Keratinocyte (primary cell): ENCODE measurements at regions not wholly inside any gene's neighbourhood (a gene's known extent, or its start where the extent isn't known, plus 50 kb on each side); places are given as distances from the start of the nearest gene placed in this dataset.

Experiments
- DNase-seq: peaks from one replicate; pipeline ENCODE4 v3.0.0-alpha.2; 2011; ENCODE audit warnings: low read depth, missing footprints, low spot score
- FAIRE-seq: peaks from 2 replicates; lab custom pipeline; 2011; peaks lifted over from hg19 to GRCh38; lab: Jason Lieb, UNC
- H2AFZ ChIP-seq: 2 replicates; pipeline ENCODE4 v1.6.0; 2012; ENCODE audit warnings: low read length, control low read depth, inconsistent platforms; ENCODE audit not compliant: control insufficient read depth
- H3K27ac ChIP-seq: 2 replicates; pipeline ENCODE4 v1.5.1; 2011; ENCODE audit warnings: low read length; ENCODE audit not compliant: control insufficient read depth, insufficient read depth
- H3K27me3 ChIP-seq: 3 replicates; pipeline ENCODE4 v1.6.0; 2011; ENCODE audit warnings: low read length; ENCODE audit not compliant: control insufficient read depth, insufficient read depth; ENCODE audit errors: extremely low read depth
- H3K36me3 ChIP-seq, 2 experiments: 2 replicates in 1 of 2; 3 replicates in 1 of 2; pipeline ENCODE4 v1.5.1; 2011; ENCODE audit warnings: low read length in 2 of 2, mild to moderate bottlenecking in 1 of 2; ENCODE audit not compliant: control insufficient read depth in 2 of 2, insufficient read depth in 2 of 2; ENCODE audit errors: extremely low read depth in 1 of 2
- H3K4me1 ChIP-seq: 3 replicates; pipeline ENCODE4 v1.5.1; 2011; ENCODE audit warnings: low read length; ENCODE audit not compliant: control insufficient read depth, insufficient read depth; ENCODE audit errors: extremely low read depth
- H3K4me2 ChIP-seq: 3 replicates; pipeline ENCODE4 v1.6.0; 2011; ENCODE audit warnings: low read depth, low read length; ENCODE audit not compliant: control insufficient read depth, insufficient read depth; ENCODE audit errors: extremely low read depth
- H3K4me3 ChIP-seq, 3 experiments: fragments of 200-600 bp in 1 of 3; sonication (generic) in 1 of 3; 2 replicates in 2 of 3; 3 replicates in 1 of 3; pipeline ENCODE4 v1.5.1; 2011 to 2016; ENCODE audit warnings: low read length in 3 of 3, mild to moderate bottlenecking in 3 of 3, control low read depth in 2 of 3, inconsistent platforms in 1 of 3, low read depth in 1 of 3, mixed read lengths in 1 of 3, mixed run types in 1 of 3, moderate library complexity in 1 of 3; ENCODE audit not compliant: control insufficient read depth in 2 of 3, insufficient read depth in 2 of 3; ENCODE audit errors: extremely low read depth in 1 of 3
- H3K79me2 ChIP-seq: 2 replicates; pipeline ENCODE4 v1.6.0; 2012; ENCODE audit warnings: low read length; ENCODE audit not compliant: control insufficient read depth, insufficient read depth
- H3K9ac ChIP-seq: 3 replicates; pipeline ENCODE4 v1.6.0; 2011; ENCODE audit warnings: low read length; ENCODE audit not compliant: control insufficient read depth, insufficient read depth; ENCODE audit errors: extremely low read depth
- H3K9me1 ChIP-seq: 3 replicates; pipeline ENCODE4 v1.6.0; 2011; ENCODE audit warnings: low read length; ENCODE audit not compliant: control insufficient read depth, insufficient read depth; ENCODE audit errors: extremely low read depth
- H3K9me3 ChIP-seq: 2 replicates; pipeline ENCODE4 v1.5.1; 2012; ENCODE audit warnings: low read depth, low read length; ENCODE audit not compliant: control insufficient read depth
- H4K20me1 ChIP-seq: 3 replicates; pipeline ENCODE4 v1.6.0; 2011; ENCODE audit warnings: low read length; ENCODE audit not compliant: control insufficient read depth, insufficient read depth; ENCODE audit errors: extremely low read depth
- CTCF ChIP-seq, 3 experiments: IDR thresholded peaks in 1 of 3; conservative IDR thresholded peaks in 1 of 3; optimal IDR thresholded peaks in 1 of 3; 2 replicates in 2 of 3; 3 replicates in 1 of 3; pipeline versions ENCODE3 to v1.5.1; 2011; ENCODE audit warnings: low read length in 3 of 3, mild to moderate bottlenecking in 3 of 3, moderate library complexity in 2 of 3, control low read depth in 1 of 3, inconsistent platforms in 1 of 3; ENCODE audit not compliant: insufficient read depth in 2 of 3; ENCODE audit errors: extremely low read depth in 1 of 3
- EZH2 ChIP-seq: IDR thresholded peaks from one replicate; pipeline ENCODE4 v1.6.1; 2012; ENCODE audit warnings: inconsistent platforms, mild to moderate bottlenecking, low read length, moderate library complexity
- dilution Hi-C: fragments of 300-500 bp; cut with MboI; formaldehyde crosslinking; loops from one replicate; pipeline ENCODE4 v1.7.0; 2020; ENCODE audit warnings: low sequenced_read_pairs; ENCODE audit not compliant: extremely low pct_ligation_motif_present

GRCh38 chr14:84251411-84252115, 1278.4 kb upstream of the FLRT2 start:
- Histone ChIP-seq H3K79me2 (no peaks in the 10 kb centered on the region), H3K27ac (no peak overlapping the region), H3K4me1 (no peaks in the 10 kb centered on the region), H3K9me1 (no peaks in the 10 kb centered on the region), H3K27me3 (no peaks in the 10 kb centered on the region), H3K36me3 (no peaks in the 10 kb centered on the region), H3K9me3 (no peaks in the 10 kb centered on the region), H3K4me3 (no peak overlapping the region), H3K4me2 (no peak overlapping the region), H4K20me1 (no peaks in the 10 kb centered on the region), H2AFZ (no peak overlapping the region), H3K9ac (no peak overlapping the region)
- DNase-seq (no peak), FAIRE-seq (no peak)
- dilution Hi-C loops, result no loop called here
- TF ChIP-seq EZH2 (no peak), CTCF (optimal IDR thresholded peaks at IDR 0.05 in 1 of 3, IDR thresholded peaks at IDR 0.05 in 1 of 3, conservative IDR thresholded peaks at IDR 0.05 in 1 of 3; ENCODE audit: extremely low read depth in 1 of 3, insufficient read depth in 2 of 3, low read length in 3 of 3) (no peak)

DNA sequence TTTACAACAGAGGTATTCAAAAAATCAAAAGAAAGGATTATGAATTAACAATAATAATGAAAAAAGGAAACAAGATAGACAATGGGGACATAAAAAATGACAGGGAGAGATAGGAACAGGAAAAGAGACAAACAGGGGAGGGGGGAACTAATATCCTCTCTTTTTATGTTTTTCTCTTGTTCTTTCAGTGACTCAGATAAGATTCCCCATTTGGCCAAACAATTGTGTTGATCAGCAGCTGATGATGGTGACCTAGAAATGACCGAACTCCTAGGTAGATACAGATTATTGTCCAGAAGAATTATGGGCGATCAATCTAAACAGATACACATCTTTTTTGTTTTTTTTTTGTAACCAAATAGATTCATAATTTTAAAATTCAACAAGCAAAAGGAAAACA, 1277.2 kb upstream of the FLRT2 start:
- H3K36me3 ChIP-seq, result no peaks in the 10 kb centered on the region
- DNase-seq (no peak), FAIRE-seq (no peak)
- dilution Hi-C loops, result no loop called here
- no peaks in the 10 kb centered on the region for H3K79me2 ChIP-seq
- no peak overlapping the region for H3K4me3 ChIP-seq
- H3K27ac ChIP-seq, result no peak overlapping the region
- H3K27me3 ChIP-seq, result no peaks in the 10 kb centered on the region
- H3K9me1 ChIP-seq, result no peaks in the 10 kb centered on the region
- no peak overlapping the region for H3K4me2 ChIP-seq
- H3K9ac ChIP-seq, result no peak overlapping the region
- no peaks in the 10 kb centered on the region for H3K9me3 ChIP-seq
- H2AFZ ChIP-seq, result no peak overlapping the region
- TF ChIP-seq CTCF (optimal IDR thresholded peaks at IDR 0.05 in 1 of 3, IDR thresholded peaks at IDR 0.05 in 1 of 3, conservative IDR thresholded peaks at IDR 0.05 in 1 of 3; ENCODE audit: extremely low read depth in 1 of 3, insufficient read depth in 2 of 3, low read length in 3 of 3) (no peak), EZH2 (no peak)
- H3K4me1 ChIP-seq, result no peaks in the 10 kb centered on the region
- no peaks in the 10 kb centered on the region for H4K20me1 ChIP-seq
